ENCODE measurements at regions not wholly inside any gene's neighbourhood (a gene's known extent, or its start where the extent isn't known, plus 50 kb on each side); places are given as distances from the start of the nearest gene placed in this dataset.

DNA sequence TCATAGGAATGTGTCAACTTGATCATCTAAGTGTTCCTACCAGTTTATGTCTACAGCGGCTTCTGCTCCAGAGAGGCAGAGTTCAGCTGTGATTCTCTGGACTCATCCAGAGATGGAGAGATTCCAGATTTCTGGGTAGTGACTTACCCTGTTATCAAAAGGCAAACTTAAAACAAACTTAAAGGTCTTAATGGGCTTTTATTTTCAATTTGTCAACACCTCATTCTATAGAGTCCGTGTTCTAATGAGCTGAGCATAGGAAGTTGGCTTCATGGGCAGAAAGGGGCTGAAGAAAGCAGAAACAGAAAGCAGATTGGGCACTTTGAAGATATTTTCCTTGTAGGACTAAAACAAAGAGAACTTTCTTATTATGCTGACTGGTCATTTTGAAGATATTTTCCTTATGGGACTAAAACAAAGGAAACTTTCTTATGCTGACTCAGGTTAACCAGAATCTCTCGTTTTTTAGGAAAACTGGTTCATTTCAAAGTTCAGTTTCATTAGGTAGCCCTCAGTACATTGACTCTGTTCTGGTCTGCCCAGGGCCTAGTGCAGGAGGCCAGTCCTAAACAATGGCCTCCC is 185.1 kb downstream of the CDH26 start:
- H3K27ac Mint-ChIP-seq: no peak overlapping the region

GRCh38 chr20:60144404-60144803 is 186.2 kb downstream of the CDH26 start:
- Mint-ChIP-seq H3K27me3 (peaks cover 2% of the 10 kb centered on the region), H3K27ac (no peak overlapping the region), H3K4me3 (no peak overlapping the region), H3K9me3 (peaks cover 5% of the 10 kb centered on the region), H3K4me1 (no peaks in the 10 kb centered on the region), H3K36me3 (no peaks in the 10 kb centered on the region)
- DNase-seq (ENCODE audit: low spot score in 2 of 2): no peak
- ATAC-seq (ENCODE audit: low read depth): no peak

More for the DNA sequence above, 185.1 kb downstream of the CDH26 start:
- DNase-seq (ENCODE audit: low spot score in 2 of 2) (no peak), ATAC-seq (ENCODE audit: low read depth) (no peak)
- no peaks in the 10 kb centered on the region for H3K4me1 Mint-ChIP-seq
- no peaks in the 10 kb centered on the region for H3K36me3 Mint-ChIP-seq
- H3K9me3 Mint-ChIP-seq: peaks cover 2% of the 10 kb centered on the region
- no peak overlapping the region for H3K4me3 Mint-ChIP-seq
- H3K27me3 Mint-ChIP-seq: peaks cover 2% of the 10 kb centered on the region

DNA sequence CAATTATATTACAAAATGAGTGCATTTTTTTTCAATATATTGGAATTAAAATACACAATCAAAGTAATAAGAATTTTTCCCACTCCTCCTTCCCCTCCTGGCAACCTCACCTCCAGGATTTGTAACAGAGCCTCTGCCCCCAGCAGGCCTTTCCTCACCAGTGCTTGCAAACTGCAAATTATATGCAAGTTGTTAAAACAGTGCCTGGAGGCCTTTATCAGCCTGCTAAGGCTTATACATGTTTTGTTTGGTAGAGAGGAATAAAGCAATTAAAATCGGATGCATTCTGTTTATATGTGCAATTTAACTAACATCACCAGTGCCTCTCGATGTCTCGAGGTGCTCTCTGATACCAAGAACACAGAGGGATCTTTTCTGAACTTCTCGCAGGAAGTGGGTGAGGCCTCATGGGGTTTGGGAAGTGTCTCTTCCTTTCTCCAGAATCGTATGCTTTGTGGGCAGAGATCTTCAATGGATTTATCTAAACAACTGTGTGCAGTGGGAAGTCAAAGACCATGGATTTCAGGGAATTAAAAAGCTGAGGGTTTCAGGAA is 186.8 kb downstream of the CDH26 start:
- Mint-ChIP-seq H3K27ac (no peak overlapping the region), H3K9me3 (peaks cover 6% of the 10 kb centered on the region), H3K4me3 (no peak overlapping the region), H3K27me3 (peaks cover 2% of the 10 kb centered on the region), H3K36me3 (no peaks in the 10 kb centered on the region), H3K4me1 (no peaks in the 10 kb centered on the region)
- DNase-seq (ENCODE audit: low spot score in 2 of 2): no peak
- no peak for ATAC-seq (ENCODE audit: low read depth)

DNA sequence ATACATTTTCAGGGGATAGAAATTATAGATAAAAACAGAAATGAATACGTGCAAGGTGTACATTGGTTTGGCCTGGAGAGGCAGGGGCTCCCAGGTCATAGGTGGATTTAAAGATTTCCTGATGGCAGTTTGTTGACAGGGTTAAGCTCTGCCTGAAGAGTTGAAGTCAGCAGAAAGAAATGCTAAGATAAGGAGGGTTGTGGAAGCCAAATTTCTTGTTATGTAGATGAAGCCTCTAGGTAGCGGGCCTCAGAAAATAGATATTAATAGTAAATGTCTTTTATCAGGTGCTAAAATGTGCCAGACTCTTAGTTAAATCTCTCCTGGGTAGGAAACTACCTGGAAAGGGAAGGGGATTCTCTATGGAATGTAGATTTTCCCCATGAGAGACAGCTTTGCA is 188.8 kb downstream of the CDH26 start:
- no peak overlapping the region for H3K27ac Mint-ChIP-seq

DNA sequence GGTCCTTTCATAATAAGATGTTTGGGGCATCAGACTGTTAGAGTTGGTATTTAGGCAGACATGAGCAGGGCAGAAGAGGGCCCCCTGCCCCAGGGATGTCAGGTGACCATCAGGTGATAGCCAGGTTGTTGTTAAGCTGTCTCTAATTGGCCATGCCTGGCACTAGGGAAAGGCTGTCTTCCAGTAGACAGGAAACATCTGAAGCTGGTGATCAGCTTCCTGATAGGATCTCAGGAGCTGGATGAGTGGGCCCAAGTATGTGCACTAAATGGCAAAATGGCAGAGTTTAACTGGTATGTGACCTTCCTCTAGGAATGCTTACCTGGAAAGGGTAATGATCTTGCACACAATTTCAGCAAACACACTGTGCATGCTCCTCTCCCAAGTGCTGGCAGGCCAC is 190.7 kb downstream of the CDH26 start:
- H3K27ac Mint-ChIP-seq: no peak overlapping the region
- H3K27me3 Mint-ChIP-seq: peaks cover 2% of the 10 kb centered on the region
- ATAC-seq (ENCODE audit: low read depth) (no peak), DNase-seq (ENCODE audit: low spot score in 2 of 2) (no peak)
- H3K4me1 Mint-ChIP-seq: no peaks in the 10 kb centered on the region
- H3K9me3 Mint-ChIP-seq: peaks cover 6% of the 10 kb centered on the region
- H3K36me3 Mint-ChIP-seq: no peaks in the 10 kb centered on the region
- H3K4me3 Mint-ChIP-seq: no peak overlapping the region

More for the DNA sequence above, 188.8 kb downstream of the CDH26 start:
- Mint-ChIP-seq H3K4me3 (no peak overlapping the region), H3K27me3 (peaks cover 2% of the 10 kb centered on the region), H3K9me3 (peaks cover 6% of the 10 kb centered on the region), H3K36me3 (no peaks in the 10 kb centered on the region), H3K4me1 (no peaks in the 10 kb centered on the region)
- DNase-seq (ENCODE audit: low spot score in 2 of 2): no peak
- no peak for ATAC-seq (ENCODE audit: low read depth)

DNA sequence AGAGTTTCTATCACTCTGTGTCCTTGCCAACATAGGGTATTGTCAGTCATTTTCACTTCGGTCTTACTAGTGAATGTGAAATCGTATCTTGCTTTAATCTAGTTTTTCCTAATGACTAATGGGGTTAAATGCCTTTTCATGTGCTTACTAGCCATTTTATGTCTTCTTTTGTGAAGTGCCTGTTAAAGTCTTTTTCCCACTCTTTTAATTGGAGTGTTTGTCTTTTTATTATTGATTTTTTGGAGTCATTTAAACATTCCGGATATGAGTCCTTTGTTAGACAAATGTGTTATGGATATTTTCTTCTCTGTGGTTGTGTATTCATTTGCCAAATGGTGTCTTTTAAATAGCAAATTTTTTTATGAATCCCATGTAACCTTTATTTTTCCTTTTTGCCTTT is 194.6 kb downstream of the CDH26 start:
- no peak for ATAC-seq (ENCODE audit: low read depth)

GRCh38 chr20:60160451-60161145 is 202.4 kb downstream of the CDH26 start:
- Mint-ChIP-seq H3K36me3 (no peaks in the 10 kb centered on the region), H3K27me3 (peaks cover 4% of the 10 kb centered on the region), H3K4me3 (no peak overlapping the region), H3K4me1 (no peaks in the 10 kb centered on the region), H3K27ac (no peak overlapping the region), H3K9me3 (peaks cover 2% of the 10 kb centered on the region)
- no peak for ATAC-seq (ENCODE audit: low read depth)
- DNase-seq (ENCODE audit: low spot score in 2 of 2): no peak

More for the DNA sequence above, 194.6 kb downstream of the CDH26 start:
- Mint-ChIP-seq H3K9me3 (peaks cover 6% of the 10 kb centered on the region), H3K4me3 (no peak overlapping the region), H3K27me3 (peaks cover 1% of the 10 kb centered on the region), H3K27ac (no peak overlapping the region), H3K4me1 (no peaks in the 10 kb centered on the region), H3K36me3 (no peaks in the 10 kb centered on the region)
- DNase-seq (ENCODE audit: low spot score in 2 of 2): no peak

- no peak overlapping the region for H3K4me3 Mint-ChIP-seq
- no peak for ATAC-seq (ENCODE audit: low read depth)
- no peaks in the 10 kb centered on the region for H3K9me3 Mint-ChIP-seq
- no peak for DNase-seq (ENCODE audit: low spot score in 2 of 2)
- no peaks in the 10 kb centered on the region for H3K27me3 Mint-ChIP-seq
- no peaks in the 10 kb centered on the region for H3K4me1 Mint-ChIP-seq
- no peaks in the 10 kb centered on the region for H3K36me3 Mint-ChIP-seq
- no peak overlapping the region for H3K27ac Mint-ChIP-seq
These were observed 209.6 kb downstream of the CDH26 start for GRCh38 chr20:60167812-60168211.

DNA sequence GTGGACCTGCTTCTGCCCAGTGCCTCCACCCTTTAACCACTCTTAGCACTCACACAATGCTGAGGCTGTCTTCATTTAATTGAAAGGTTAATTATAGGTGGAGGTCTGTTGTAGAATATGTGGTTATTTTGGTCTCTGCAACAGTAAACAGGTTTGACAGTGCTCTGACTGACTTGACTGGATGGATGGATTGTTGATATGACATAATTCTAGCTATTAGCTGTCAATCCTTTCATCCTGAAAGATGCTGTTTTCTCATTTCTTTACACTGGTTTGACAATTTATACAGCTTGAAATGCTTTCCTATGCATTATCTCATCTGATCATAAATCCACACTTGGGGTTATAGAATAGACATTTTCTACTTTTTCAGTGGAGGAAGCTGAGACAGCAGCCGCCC is 210.7 kb downstream of the CDH26 start:
- no peaks in the 10 kb centered on the region for H3K27me3 Mint-ChIP-seq
- no peaks in the 10 kb centered on the region for H3K36me3 Mint-ChIP-seq
- no peaks in the 10 kb centered on the region for H3K4me1 Mint-ChIP-seq
- no peak overlapping the region for H3K4me3 Mint-ChIP-seq
- ATAC-seq (ENCODE audit: low read depth): no peak
- peaks cover 3% of the 10 kb centered on the region for H3K9me3 Mint-ChIP-seq
- DNase-seq (ENCODE audit: low spot score in 2 of 2): no peak
- no peak overlapping the region for H3K27ac Mint-ChIP-seq

DNA sequence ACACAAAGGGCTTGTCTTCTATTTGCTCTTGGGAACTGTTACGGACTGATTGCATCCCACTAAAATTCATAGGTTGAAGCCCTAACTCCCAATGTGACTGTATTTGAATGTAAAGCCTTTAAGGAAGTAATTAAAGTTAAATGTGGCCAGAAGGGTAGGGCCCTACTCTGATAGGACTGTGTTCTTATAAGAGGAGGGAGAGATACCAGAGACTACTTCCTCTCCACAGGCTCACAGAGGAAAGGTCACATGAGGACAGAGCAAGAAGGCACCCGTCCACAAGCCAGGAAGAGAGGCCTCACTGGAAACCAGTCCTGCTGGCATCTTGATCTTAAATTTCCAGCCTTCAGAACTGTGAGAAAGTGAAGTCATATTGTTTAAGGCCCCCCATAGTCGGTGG is 211.9 kb downstream of the CDH26 start:
- no peak for DNase-seq (ENCODE audit: low spot score in 2 of 2)
- Mint-ChIP-seq H3K9me3 (peaks cover 3% of the 10 kb centered on the region), H3K27ac (no peak overlapping the region), H3K4me3 (no peak overlapping the region), H3K27me3 (no peaks in the 10 kb centered on the region), H3K36me3 (no peaks in the 10 kb centered on the region), H3K4me1 (no peaks in the 10 kb centered on the region)
- no peak for ATAC-seq (ENCODE audit: low read depth)

GRCh38 chr20:60171313-60171712 is 213.1 kb downstream of the CDH26 start:
- no peaks in the 10 kb centered on the region for H3K36me3 Mint-ChIP-seq
- DNase-seq (ENCODE audit: low spot score in 2 of 2) (no peak), ATAC-seq (ENCODE audit: low read depth) (no peak)
- no peaks in the 10 kb centered on the region for H3K4me1 Mint-ChIP-seq
- peaks cover 9% of the 10 kb centered on the region for H3K9me3 Mint-ChIP-seq
- no peaks in the 10 kb centered on the region for H3K27me3 Mint-ChIP-seq
- H3K27ac Mint-ChIP-seq: no peak overlapping the region
- H3K4me3 Mint-ChIP-seq: no peak overlapping the region

GRCh38 chr20:60171738-60172137 is 213.5 kb downstream of the CDH26 start:
- ATAC-seq (ENCODE audit: low read depth): no peak
- H3K27me3 Mint-ChIP-seq: no peaks in the 10 kb centered on the region
- no peak for DNase-seq (ENCODE audit: low spot score in 2 of 2)
- no peaks in the 10 kb centered on the region for H3K4me1 Mint-ChIP-seq
- no peaks in the 10 kb centered on the region for H3K36me3 Mint-ChIP-seq
- peaks cover 12% of the 10 kb centered on the region for H3K9me3 Mint-ChIP-seq
- no peak overlapping the region for H3K4me3 Mint-ChIP-seq
- no peak overlapping the region for H3K27ac Mint-ChIP-seq

- H3K4me1 Mint-ChIP-seq: no peaks in the 10 kb centered on the region
- no peak overlapping the region for H3K27ac Mint-ChIP-seq
- H3K27me3 Mint-ChIP-seq: no peaks in the 10 kb centered on the region
- ATAC-seq (ENCODE audit: low read depth): no peak
- no peak overlapping the region for H3K4me3 Mint-ChIP-seq
- H3K9me3 Mint-ChIP-seq: peaks cover 12% of the 10 kb centered on the region
- no peaks in the 10 kb centered on the region for H3K36me3 Mint-ChIP-seq
- DNase-seq (ENCODE audit: low spot score in 2 of 2): no peak
These were observed 214.2 kb downstream of the CDH26 start for GRCh38 chr20:60172346-60172984.

- Mint-ChIP-seq H3K9me3 (peaks cover 12% of the 10 kb centered on the region), H3K4me3 (no peak overlapping the region), H3K27ac (no peak overlapping the region), H3K27me3 (no peaks in the 10 kb centered on the region), H3K4me1 (no peaks in the 10 kb centered on the region), H3K36me3 (no peaks in the 10 kb centered on the region)
- ATAC-seq (ENCODE audit: low read depth) (no peak), DNase-seq (ENCODE audit: low spot score in 2 of 2) (no peak)
These were observed 218.9 kb downstream of the CDH26 start for GRCh38 chr20:60177080-60177479.
